HL-60 (cell line): ENCODE measurements at regions not wholly inside any gene's neighbourhood (a gene's known extent, or its start where the extent isn't known, plus 50 kb on each side); places are given as distances from the start of the nearest gene placed in this dataset.
"Not testable (repeated sequence)": the region's sequence is repeated elsewhere in the genome, so short reads cannot be mapped to it uniquely, and the experiment has no call there.

Source experiments
- CTCF ChIP-seq: IDR thresholded peaks from one replicate; pipeline ENCODE4 v1.5.1; 2011; ENCODE audit warnings: low read length, control low read depth, inconsistent platforms; ENCODE audit not compliant: insufficient read depth
- GABPA ChIP-seq: IDR thresholded peaks from 2 replicates; pipeline ENCODE4 v1.6.1; 2012; ENCODE audit warnings: low read depth
- SPI1 ChIP-seq: IDR thresholded peaks from 2 replicates; pipeline ENCODE4 v1.6.1; 2012; ENCODE audit warnings: low read depth, mild to moderate bottlenecking, borderline replicate concordance
- TF ChIP-seq, protein P1 (sequence below): IDR thresholded peaks from 2 replicates; pipeline ENCODE4 v1.6.1; 2012; ENCODE audit warnings: low read depth; ENCODE audit not compliant: insufficient replicate concordance

DNA sequence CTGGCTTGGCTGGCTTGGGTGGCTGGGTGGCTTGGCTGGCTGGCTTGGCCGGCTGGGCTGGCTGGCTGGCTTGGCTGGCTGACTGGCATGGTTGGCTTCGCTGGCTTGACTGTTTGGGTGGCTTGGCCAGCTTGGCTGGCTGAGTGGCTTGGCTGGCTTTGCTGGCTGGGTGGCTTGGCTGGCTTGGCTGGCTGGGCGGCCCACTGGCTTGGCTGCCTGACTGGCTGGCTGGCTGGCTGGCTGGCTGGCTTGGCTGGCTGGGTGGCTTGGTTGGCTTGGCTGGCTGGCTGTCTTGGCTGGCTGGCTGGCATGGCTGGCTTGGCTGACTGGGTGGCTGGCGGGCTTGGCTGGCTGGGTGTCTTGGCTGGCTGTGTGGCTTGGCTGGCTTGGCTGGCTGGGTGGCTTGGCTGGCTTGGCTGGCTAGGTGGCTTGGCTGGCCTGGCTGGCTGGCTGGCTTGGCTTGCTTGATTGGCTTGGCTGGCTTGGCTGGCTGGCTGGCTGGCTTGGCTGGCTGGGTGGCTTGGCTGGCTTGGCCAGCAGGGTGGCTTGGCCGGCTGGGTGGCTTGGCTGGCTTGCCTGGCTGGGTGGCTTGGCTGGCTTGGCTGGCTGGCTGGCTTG lies 244.2 kb upstream of the POTEB2 start:
- not testable (repeated sequence) for TF ChIP-seq CTCF, GABPA, SPI1
- TF ChIP-seq, protein P1, sequence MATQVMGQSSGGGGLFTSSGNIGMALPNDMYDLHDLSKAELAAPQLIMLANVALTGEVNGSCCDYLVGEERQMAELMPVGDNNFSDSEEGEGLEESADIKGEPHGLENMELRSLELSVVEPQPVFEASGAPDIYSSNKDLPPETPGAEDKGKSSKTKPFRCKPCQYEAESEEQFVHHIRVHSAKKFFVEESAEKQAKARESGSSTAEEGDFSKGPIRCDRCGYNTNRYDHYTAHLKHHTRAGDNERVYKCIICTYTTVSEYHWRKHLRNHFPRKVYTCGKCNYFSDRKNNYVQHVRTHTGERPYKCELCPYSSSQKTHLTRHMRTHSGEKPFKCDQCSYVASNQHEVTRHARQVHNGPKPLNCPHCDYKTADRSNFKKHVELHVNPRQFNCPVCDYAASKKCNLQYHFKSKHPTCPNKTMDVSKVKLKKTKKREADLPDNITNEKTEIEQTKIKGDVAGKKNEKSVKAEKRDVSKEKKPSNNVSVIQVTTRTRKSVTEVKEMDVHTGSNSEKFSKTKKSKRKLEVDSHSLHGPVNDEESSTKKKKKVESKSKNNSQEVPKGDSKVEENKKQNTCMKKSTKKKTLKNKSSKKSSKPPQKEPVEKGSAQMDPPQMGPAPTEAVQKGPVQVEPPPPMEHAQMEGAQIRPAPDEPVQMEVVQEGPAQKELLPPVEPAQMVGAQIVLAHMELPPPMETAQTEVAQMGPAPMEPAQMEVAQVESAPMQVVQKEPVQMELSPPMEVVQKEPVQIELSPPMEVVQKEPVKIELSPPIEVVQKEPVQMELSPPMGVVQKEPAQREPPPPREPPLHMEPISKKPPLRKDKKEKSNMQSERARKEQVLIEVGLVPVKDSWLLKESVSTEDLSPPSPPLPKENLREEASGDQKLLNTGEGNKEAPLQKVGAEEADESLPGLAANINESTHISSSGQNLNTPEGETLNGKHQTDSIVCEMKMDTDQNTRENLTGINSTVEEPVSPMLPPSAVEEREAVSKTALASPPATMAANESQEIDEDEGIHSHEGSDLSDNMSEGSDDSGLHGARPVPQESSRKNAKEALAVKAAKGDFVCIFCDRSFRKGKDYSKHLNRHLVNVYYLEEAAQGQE = not testable (repeated sequence)
